Right ventricle myocardium superior (tissue), 1 donor: ENCODE measurements at regions not wholly inside any gene's neighbourhood (a gene's known extent, or its start where the extent isn't known, plus 50 kb on each side); places are given as distances from the start of the nearest gene placed in this dataset.

Source experiments
- ATAC-seq: fragments of 200-7000 bp; cut with Tn5 transposase; one replicate; pipeline ENCODE4 v1.9.1; 2020; ENCODE audit warnings: mild to moderate bottlenecking; ENCODE audit not compliant: poor library complexity
- DNase-seq: peaks from one replicate; pipeline ENCODE4 v3.0.0-alpha.2; 2020
- intact Hi-C: fragments of 100-400 bp; cut with DNase I; formaldehyde crosslinking; loops from one replicate; pipeline ENCODE4 v1.11.2; 2022
- donor health status: DM: no; HTN: yes; CAD: no; lungs with severe emphysema.

DNA sequence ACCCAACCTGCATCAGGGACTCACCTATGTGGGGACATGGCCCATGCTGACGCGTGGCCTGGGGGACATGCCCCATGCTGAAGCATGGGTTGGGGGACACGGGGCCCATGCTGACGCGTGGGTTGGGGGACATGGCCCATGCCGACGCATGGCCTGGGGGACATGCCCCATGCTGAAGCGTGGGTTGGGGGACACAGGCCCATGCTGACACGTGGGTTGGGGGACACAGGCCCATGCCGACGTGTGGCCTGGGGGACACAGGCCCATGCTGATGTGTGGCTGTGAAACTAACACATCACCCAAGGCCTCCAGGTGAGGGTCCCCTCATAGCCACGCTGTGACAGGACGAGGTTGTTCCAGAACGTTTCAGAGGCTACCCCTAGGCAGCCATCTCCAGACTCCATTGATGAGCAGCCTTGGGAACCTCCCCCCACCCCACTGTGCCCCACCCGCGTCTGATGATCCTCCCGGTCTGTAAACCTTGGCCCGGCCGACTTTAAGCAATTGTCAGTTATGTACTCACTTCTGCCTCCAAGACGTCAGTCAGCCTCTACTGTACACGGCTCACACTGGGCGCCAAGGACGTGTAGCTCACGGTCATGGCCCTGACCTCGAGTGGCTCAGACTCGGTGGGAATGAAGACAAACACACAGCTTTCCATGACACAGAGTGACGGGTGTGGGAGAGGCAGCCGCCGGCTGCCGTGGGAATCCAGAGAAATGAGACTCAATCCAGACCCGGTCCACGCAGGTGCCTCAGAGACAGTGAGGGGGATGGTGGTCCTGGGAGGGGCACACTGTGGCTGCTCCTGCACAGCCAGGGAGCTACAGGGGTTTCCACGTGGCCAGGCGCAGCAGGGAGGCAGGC, 50.2 kb upstream of the SLC66A3 start:
- ATAC-seq = no peak
- intact Hi-C loops = no loop called here
- DNase-seq = no peak
